Lung (tissue), 11 donors: ENCODE measurements at regions not wholly inside any gene's neighbourhood (a gene's known extent, or its start where the extent isn't known, plus 50 kb on each side); places are given as distances from the start of the nearest gene placed in this dataset.

ENCODE experiments used
- ATAC-seq: fragments of 200-7000 bp; cut with Tn5 transposase; one replicate; pipeline ENCODE4 v1.9.1; 2020; ENCODE audit warnings: moderate number of reproducible peaks; ENCODE audit not compliant: insufficient read depth, low FRiP score
- DNase-seq, 3 donors: peaks; one replicate each; pipeline ENCODE4 v3.0.0-alpha.2; 2013 to 2017
- H3K27ac ChIP-seq, 2 donors: one replicate each; pipeline ENCODE4 v1.5.1; 2013; ENCODE audit warnings: mild to moderate bottlenecking in 2 of 2, moderate library complexity in 2 of 2, control low read depth in 1 of 2, inconsistent platforms in 1 of 2, low read depth in 1 of 2, low read length in 1 of 2
- H3K27me3 ChIP-seq, 3 donors: one replicate each; pipeline ENCODE4 v1.5.1; 2013; ENCODE audit warnings: low read length in 2 of 3; ENCODE audit not compliant: control insufficient read depth in 3 of 3, insufficient read depth in 3 of 3
- H3K36me3 ChIP-seq, 4 donors: one replicate each; pipeline ENCODE4 v1.5.1; 2013; ENCODE audit warnings: low read length in 4 of 4, mild to moderate bottlenecking in 1 of 4, moderate library complexity in 1 of 4; ENCODE audit not compliant: control insufficient read depth in 4 of 4, insufficient read depth in 4 of 4
- H3K4me1 ChIP-seq, 5 donors: one replicate each; pipeline ENCODE4 v1.5.1; 2013; ENCODE audit warnings: low read length in 5 of 5, mild to moderate bottlenecking in 2 of 5, moderate library complexity in 1 of 5; ENCODE audit not compliant: control insufficient read depth in 5 of 5, insufficient read depth in 5 of 5
- H3K4me3 ChIP-seq: one replicate; pipeline ENCODE4 v1.5.1; 2013; ENCODE audit warnings: mild to moderate bottlenecking, control low read depth, moderate library complexity
- H3K9ac ChIP-seq, 2 donors: one replicate each; pipeline ENCODE4 v1.5.1; 2013; ENCODE audit warnings: low read length in 2 of 2, control low read depth in 1 of 2; ENCODE audit not compliant: insufficient read depth in 1 of 2
- H3K9me3 ChIP-seq, 4 donors: one replicate each; pipeline ENCODE4 v1.5.1; 2013; ENCODE audit warnings: low read length in 3 of 4, mild to moderate bottlenecking in 1 of 4, moderate library complexity in 1 of 4; ENCODE audit not compliant: control insufficient read depth in 4 of 4, insufficient read depth in 3 of 4
- WGBS, 2 donors: extraction: QIAGEN DNeasy Blood & Tissue Kit; methylation state at CpG; one replicate each; pipeline ENCODE4 v1.1.7; 2013; 5-methylcytosine and 5-hydroxymethylcytosine counted together
- TF ChIP-seq, protein P1 (sequence below): IDR thresholded peaks from 2 replicates; pipeline ENCODE4 v1.5.1; 2012; ENCODE audit warnings: mild to moderate bottlenecking; ENCODE audit errors: control extremely low read depth, extremely low read depth
- donor health status: control.
- donor health status: control.
- donor health status: Bipolar disorder and iron deficiency.
- donor health status: healthy.
- donor health status: DM: yes; HTN: yes; CAD: no.

DNA sequence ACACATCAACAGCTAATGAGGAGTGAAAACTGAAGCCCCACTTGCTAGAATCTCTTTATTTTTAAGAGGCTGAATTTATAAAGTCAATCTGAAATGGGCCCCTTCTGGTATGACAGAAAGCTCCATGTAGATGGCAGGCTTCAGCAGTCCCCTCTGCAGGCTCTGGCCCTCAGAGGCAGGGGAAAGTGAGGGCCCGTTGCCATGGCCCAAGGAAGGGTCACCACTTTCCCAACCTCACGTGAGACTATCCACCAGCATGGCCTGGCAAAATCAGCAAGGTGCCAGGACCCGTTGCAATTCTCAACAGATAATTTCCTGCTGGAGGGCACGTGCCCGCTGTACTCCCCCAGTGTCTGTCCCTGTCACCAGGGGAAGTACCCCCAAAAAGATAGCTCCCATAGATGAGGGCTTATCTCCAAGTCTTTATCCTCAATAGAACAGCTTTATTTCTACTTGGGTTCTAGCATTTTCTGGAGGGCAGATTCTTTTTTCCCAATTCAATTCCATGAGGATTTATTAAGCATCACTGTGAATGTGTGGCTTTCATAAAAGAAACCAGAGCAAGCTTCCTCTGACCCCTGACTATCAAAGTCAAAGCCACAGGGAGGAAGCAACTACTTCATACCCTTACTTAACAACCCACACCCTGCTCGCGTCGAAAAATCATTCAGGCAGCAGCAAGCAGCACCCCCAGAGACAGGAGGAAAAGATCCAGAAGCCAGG, 85.4 kb upstream of the FSTL4 start:
- peaks cover 0 to under 1% (median 0%) of the 10 kb centered on the region in 4 donors for H3K9me3 ChIP-seq
- TF ChIP-seq, protein P1, sequence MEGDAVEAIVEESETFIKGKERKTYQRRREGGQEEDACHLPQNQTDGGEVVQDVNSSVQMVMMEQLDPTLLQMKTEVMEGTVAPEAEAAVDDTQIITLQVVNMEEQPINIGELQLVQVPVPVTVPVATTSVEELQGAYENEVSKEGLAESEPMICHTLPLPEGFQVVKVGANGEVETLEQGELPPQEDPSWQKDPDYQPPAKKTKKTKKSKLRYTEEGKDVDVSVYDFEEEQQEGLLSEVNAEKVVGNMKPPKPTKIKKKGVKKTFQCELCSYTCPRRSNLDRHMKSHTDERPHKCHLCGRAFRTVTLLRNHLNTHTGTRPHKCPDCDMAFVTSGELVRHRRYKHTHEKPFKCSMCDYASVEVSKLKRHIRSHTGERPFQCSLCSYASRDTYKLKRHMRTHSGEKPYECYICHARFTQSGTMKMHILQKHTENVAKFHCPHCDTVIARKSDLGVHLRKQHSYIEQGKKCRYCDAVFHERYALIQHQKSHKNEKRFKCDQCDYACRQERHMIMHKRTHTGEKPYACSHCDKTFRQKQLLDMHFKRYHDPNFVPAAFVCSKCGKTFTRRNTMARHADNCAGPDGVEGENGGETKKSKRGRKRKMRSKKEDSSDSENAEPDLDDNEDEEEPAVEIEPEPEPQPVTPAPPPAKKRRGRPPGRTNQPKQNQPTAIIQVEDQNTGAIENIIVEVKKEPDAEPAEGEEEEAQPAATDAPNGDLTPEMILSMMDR, result no peak
- ATAC-seq, result no peak
- no peak for DNase-seq
- H3K4me1 ChIP-seq, result no peaks in the 10 kb centered on the region
- no peaks in the 10 kb centered on the region for H3K27me3 ChIP-seq
- H3K4me3 ChIP-seq, result no peak overlapping the region
- H3K9ac ChIP-seq, result no peak overlapping the region
- no peaks in the 10 kb centered on the region for H3K36me3 ChIP-seq
- H3K27ac ChIP-seq, result no peak overlapping the region
- WGBS, 2 donors, result 67 to 73% methylated on average over 8 of the region's 8 CpGs

- Histone ChIP-seq H3K9me3 (no peaks in the 10 kb centered on the region), H3K27me3 (no peaks in the 10 kb centered on the region), H3K4me1 (no peaks in the 10 kb centered on the region), H3K27ac (no peak overlapping the region), H3K36me3 (no peaks in the 10 kb centered on the region), H3K9ac (no peak overlapping the region), H3K4me3 (no peak overlapping the region)
- ATAC-seq (no peak), DNase-seq (no peak)
- 96% methylated on average over 10 of the region's 10 CpGs for WGBS, 2 donors
- TF ChIP-seq, protein P1, result no peak
Measured at GRCh38 chr5:133696782-133697507, 84.6 kb upstream of the FSTL4 start.

- no peak for DNase-seq
- ATAC-seq, result no peak
- Histone ChIP-seq H3K4me1 (no peaks in the 10 kb centered on the region), H3K9me3 (no peaks in the 10 kb centered on the region), H3K9ac (no peak overlapping the region), H3K27ac (no peak overlapping the region), H3K4me3 (no peak overlapping the region), H3K36me3 (no peaks in the 10 kb centered on the region), H3K27me3 (peaks cover 0 to 4% (median 3%) of the 10 kb centered on the region in 3 donors)
- 87 to 89% methylated on average over 10 of the region's 10 CpGs for WGBS, 2 donors
- TF ChIP-seq, protein P1, result no peak
Measured at GRCh38 chr5:133696006-133696584, 83.8 kb upstream of the FSTL4 start.
